SJCRH30 (cell line): ENCODE measurements at regions not wholly inside any gene's neighbourhood (a gene's known extent, or its start where the extent isn't known, plus 50 kb on each side); places are given as distances from the start of the nearest gene placed in this dataset.
"Not testable (repeated sequence)": the region's sequence is repeated elsewhere in the genome, so short reads cannot be mapped to it uniquely, and the experiment has no call there.

Experiments
- DNase-seq, 2 experiments: peaks; one replicate each; pipeline ENCODE4 v3.0.0-alpha.2; 2015 to 2020
- H3K27ac ChIP-seq: fragments of 250-450 bp; sonication (Bioruptor Pico); 2 replicates; pipeline ENCODE4 v1.5.1; 2020; ENCODE audit warnings: mild to moderate bottlenecking, moderate library complexity
- H3K27me3 ChIP-seq: fragments of 250-450 bp; sonication (Bioruptor Pico); 2 replicates; pipeline ENCODE4 v1.5.1; 2020; ENCODE audit warnings: mild to moderate bottlenecking, moderate library complexity
- H3K36me3 ChIP-seq: fragments of 250-450 bp; sonication (Bioruptor Pico); 2 replicates; pipeline ENCODE4 v1.5.1; 2020; ENCODE audit warnings: mild to moderate bottlenecking, moderate library complexity
- H3K4me1 ChIP-seq: fragments of 250-450 bp; sonication (Bioruptor Pico); 2 replicates; pipeline ENCODE4 v1.5.1; 2020; ENCODE audit warnings: mild to moderate bottlenecking, moderate library complexity
- H3K4me3 ChIP-seq: fragments of 250-450 bp; sonication (Bioruptor Pico); 2 replicates; pipeline ENCODE4 v1.5.1; 2020; ENCODE audit warnings: mild to moderate bottlenecking, moderate library complexity
- H3K9me3 ChIP-seq: fragments of 250-450 bp; sonication (Bioruptor Pico); replicated peaks from 2 replicates; pipeline ENCODE4 v1.5.1; 2020; ENCODE audit warnings: mild to moderate bottlenecking, moderate library complexity

DNA sequence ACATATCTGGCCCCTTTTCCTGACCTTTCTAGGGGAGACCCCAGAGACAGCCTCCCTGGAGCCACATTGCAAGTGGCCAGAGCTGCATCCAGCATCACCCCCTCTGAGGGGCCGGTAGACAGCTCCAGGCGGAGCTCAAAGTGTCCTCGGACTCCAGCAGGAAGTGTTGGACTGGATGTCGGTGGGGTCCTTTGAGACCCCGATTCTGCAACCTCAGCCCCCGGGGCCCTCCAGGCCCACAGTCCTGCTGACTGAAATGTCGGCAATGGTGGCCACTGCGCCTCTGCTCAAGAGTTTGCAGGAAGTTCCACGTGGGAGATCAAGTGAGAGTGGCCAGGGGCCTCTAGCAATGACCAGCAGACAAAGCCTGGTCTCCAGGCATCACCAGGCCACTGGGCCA is 115.9 kb upstream of the FOXD4L5 start:
- H3K36me3 ChIP-seq, result no peaks in the 10 kb centered on the region

DNA sequence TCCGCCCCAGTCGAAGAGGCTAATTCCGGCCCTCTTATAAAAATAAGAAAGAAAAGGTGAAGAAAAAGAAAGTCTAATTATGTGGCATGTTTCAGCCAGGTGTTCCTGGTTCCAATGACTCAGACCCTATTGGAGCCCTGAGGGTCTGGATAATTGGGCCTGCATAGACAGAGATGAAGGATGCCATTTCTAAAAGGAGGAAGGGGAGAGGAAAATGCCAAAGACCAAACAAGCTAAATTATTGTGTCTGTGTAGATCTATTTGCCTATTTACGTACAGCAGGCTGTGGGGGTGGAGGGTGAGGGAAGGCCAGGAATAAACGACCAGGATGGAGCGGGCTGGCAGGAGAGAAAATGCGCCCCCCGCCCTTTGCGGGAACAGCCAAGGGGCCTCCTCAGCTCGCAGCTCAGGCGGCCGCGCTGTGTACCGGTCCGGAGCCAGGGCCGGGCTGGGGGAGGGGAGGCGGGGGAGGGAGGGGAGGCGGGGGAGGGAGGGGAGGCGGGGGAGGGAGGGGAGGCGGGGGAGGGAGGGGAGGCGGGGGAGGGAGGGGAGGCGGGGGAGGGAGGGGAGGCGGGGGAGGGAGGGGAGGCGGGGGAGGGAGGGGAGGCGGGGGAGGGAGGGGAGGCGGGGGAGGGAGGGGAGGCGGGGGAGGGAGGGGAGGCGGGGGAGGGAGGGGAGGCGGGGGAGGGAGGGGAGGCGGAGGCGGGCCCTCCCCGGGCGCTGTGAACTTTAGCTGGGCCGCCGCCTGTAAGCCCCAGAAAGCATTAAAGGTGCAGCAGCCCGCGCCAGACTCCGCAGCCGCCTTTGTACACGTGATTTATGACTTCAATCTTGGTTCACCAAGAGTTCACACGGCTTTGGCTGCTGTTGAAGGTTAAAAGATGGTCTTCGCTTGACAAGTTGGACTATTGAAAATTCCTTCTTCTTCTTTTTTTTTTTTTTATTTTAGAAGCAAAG is 113.0 kb upstream of the FOXD4L5 start:
- not testable (repeated sequence) for H3K4me1 ChIP-seq, H3K27ac ChIP-seq, DNase-seq

More for the DNA sequence above, 115.9 kb upstream of the FOXD4L5 start:
- Histone ChIP-seq H3K27me3 (peaks cover 15% of the 10 kb centered on the region; the same call in 1 of the 2 replicates), H3K27ac (no peak overlapping the region), H3K4me3 (no peak overlapping the region), H3K4me1 (no peaks in the 10 kb centered on the region), H3K9me3 (no peaks in the 10 kb centered on the region)
- DNase-seq, result no peak

DNA sequence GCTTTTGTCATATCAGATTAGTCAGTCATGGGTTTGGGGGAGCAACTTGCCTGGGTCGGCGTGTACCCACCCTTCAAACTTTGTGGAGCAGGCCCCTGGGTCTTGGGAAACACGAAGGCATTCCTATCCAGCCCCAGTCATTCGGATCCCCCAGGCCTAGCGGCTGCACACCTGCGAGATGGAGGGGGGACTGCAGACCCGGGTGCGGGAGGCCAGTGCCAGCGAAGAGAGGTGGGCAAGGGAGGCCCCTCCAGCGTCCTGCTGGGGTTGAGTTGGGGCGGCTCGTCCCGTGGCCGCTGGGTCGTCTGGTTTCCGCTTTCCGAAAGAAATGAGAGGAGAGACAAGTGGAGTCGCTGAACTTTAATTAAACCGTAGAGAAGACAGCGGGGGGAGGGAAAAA is 112.2 kb upstream of the FOXD4L5 start:
- not testable (repeated sequence) for DNase-seq, H3K4me1 ChIP-seq, H3K36me3 ChIP-seq, H3K27ac ChIP-seq, H3K27me3 ChIP-seq, H3K9me3 ChIP-seq, H3K4me3 ChIP-seq

More for the DNA sequence above, 113.0 kb upstream of the FOXD4L5 start:
- not testable (repeated sequence) for H3K9me3 ChIP-seq, H3K36me3 ChIP-seq, H3K27me3 ChIP-seq, H3K4me3 ChIP-seq

DNA sequence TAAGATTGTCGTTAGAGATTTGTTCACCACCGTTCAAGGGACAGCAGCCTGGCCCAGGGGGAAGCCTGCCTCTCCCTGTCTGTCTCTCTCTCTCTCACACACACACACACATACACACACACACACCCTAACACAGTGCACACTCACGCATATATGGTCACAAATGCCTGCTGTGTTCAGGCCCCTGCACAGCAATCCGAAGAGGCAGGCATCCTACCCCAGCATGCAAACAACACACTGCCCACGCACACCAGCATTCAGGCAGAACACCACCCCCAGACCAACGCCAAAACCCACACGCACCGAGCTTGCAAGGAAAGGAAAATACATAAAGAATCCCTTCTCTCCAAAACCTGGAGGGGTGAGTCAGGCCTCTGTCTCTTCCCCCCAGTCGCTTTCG is 111.6 kb upstream of the FOXD4L5 start:
- not testable (repeated sequence) for H3K4me1 ChIP-seq, H3K27me3 ChIP-seq, H3K4me3 ChIP-seq, H3K27ac ChIP-seq, DNase-seq, H3K36me3 ChIP-seq, H3K9me3 ChIP-seq

DNA sequence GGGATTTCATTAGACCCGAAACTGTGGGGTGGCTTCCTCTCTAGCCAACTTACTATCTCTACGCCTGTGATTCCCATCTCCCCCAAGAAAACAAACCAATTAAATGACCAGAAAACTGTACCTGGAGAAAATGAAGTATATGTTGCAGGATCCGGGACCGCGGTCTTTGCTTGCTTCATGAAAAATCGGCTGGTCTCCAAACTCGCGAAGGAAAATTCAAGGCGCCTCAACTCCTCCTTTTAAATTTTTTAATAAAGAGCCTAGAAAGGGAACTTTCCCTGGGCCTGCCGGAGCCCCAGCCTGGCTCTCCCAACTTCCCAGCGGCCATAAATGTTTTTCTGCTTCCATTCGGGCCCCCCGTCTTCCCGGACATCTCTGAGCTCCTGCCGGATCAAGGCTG is 110.8 kb upstream of the FOXD4L5 start:
- H3K4me1 ChIP-seq, H3K4me3 ChIP-seq, DNase-seq, H3K36me3 ChIP-seq, H3K9me3 ChIP-seq, H3K27me3 ChIP-seq, H3K27ac ChIP-seq: not testable (repeated sequence)

DNA sequence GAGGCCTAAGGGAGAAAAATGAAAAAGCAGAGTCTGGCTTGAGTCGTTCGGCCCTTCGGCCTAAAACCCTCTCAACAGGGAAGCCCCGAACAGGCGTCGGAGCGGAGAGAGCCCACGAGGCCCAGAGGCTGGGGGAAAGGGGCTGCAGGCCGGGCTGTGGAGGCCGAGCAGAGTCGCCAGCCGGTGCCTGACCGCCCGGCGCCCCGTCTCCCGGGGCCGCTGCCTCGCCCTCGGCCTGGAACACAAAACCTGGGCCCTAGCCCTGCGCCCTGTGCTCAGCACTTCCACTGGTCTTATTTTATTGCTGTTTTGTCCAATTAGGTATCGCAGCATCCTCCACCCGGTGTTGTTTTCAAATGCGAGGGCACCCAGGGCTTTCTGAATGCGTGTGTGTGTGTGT is 110.1 kb upstream of the FOXD4L5 start:
- not testable (repeated sequence) for H3K4me3 ChIP-seq, H3K9me3 ChIP-seq, H3K4me1 ChIP-seq, H3K36me3 ChIP-seq, H3K27ac ChIP-seq, DNase-seq, H3K27me3 ChIP-seq

DNA sequence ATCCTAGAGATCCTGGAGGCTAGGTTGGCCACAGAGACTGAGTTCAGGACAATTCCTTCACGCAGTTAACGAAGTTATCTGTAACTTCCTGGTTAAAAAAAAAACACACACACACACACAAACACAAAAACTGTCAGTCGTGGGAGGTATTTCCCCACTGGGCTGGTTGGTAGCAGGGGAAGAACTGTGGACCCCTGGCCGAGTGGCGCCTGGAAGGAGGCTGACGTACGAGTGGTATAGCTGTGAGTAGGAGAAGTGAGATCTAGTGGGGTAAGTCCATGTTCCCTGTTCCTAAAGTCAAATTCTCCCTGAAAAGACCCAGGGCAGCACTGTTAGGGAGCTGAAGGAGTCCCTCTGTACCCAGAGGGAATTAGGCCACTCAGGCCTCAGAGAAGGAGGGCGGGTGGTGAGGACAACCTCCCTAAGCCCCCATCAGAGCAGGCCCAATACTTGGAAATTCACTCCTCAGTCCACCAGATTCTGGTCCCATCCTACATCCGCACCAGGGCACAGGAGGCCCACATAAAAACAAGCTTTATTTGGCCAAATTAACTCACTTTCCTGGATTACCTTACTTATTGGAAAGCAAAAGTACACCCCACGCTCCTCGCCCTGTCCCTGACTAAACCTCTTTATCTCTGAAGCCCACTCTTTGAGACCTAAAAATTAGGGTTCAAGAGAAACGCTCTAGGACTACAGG is 108.3 kb upstream of the FOXD4L5 start:
- not testable (repeated sequence) for H3K9me3 ChIP-seq, H3K27me3 ChIP-seq, H3K4me3 ChIP-seq, H3K4me1 ChIP-seq, H3K36me3 ChIP-seq, H3K27ac ChIP-seq, DNase-seq

DNA sequence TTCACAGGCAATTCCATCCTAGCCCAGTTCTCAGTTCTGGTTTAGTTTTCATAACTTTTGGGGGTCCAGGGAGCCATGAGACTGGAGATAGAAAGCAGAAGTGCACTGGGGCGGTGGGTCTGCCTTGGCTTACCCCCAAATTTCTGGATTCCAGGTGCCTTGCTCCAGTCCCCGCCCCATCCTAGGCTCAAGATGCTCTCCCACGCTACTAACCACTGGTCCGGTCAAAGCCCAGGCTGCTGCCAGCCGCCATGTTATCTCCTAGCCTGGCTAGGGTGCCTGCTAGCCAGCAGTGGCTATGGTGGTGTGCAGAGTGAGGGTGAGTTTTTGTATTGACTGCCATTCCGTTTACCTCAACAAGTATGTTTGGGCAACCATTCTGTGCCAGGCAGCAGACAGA is 107.6 kb upstream of the FOXD4L5 start:
- not testable (repeated sequence) for H3K27ac ChIP-seq, H3K4me3 ChIP-seq, H3K36me3 ChIP-seq, H3K27me3 ChIP-seq, H3K9me3 ChIP-seq, H3K4me1 ChIP-seq, DNase-seq

DNA sequence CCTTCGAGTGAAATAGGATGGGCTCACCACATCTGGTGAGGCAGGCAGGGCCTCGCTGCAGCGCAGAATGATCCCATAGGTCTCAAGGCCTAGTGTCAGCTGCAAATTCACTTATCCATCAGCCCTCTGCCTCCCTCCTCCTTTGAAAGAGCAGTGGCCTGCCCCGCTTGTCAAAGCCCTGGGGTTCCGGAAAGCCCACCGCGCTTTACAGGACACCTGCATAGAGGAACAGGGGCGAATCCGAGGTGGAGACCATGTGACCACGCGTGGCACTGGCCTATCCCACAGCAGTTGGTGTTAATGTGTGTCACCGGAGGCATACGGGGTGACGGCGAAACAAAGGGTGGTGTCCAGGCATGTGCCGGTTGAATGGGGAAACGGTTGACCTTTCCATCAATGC is 104.7 kb upstream of the FOXD4L5 start:
- H3K27ac ChIP-seq, H3K27me3 ChIP-seq, H3K9me3 ChIP-seq, H3K36me3 ChIP-seq, DNase-seq, H3K4me1 ChIP-seq, H3K4me3 ChIP-seq: not testable (repeated sequence)

DNA sequence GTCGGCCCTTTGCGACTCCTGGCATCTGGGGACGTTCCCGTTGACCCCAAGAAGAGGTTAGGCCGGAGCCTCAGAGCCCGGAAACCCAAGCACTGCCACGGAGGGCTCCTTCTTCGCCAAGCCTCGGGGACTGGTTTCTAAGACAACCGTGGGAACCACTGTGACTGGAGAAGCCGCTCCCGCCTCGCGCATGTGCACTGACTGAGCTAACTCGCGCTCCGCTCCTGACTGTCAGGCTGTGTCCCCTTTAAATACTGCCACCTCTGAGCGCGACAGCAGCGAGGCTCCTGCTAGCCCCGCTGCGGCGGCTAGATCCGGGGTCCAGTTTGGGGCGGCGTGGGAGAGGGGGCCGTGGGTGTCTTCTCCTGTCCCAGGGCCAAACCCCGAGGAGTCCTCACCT is 104.2 kb upstream of the FOXD4L5 start:
- not testable (repeated sequence) for H3K4me1 ChIP-seq, H3K36me3 ChIP-seq, H3K27ac ChIP-seq, DNase-seq, H3K27me3 ChIP-seq, H3K9me3 ChIP-seq, H3K4me3 ChIP-seq

DNA sequence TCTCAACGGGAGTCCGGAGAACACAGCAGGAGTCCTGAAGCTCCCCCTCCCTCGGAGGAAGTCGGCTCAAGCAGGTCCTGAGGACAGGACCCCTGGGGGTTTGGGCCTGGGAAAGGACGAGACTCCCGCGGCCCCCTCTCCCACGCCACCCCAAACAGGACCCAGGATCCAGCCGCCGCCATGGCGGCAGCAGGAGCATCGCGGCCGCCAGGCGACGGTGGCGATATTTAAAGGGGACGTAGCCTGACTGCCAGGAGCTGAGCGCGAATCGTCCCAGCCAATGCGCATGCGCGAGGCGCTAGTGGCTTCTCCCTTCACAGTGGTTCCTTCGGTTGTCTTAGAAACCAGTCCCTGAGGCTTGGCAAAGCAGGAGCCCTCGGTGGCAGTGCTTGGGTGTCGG is 101.7 kb upstream of the FOXD4L5 start:
- not testable (repeated sequence) for H3K4me3 ChIP-seq, H3K27ac ChIP-seq, H3K36me3 ChIP-seq, H3K27me3 ChIP-seq, H3K9me3 ChIP-seq, H3K4me1 ChIP-seq
- DNase-seq, result peak; percentile 66 to 76

DNA sequence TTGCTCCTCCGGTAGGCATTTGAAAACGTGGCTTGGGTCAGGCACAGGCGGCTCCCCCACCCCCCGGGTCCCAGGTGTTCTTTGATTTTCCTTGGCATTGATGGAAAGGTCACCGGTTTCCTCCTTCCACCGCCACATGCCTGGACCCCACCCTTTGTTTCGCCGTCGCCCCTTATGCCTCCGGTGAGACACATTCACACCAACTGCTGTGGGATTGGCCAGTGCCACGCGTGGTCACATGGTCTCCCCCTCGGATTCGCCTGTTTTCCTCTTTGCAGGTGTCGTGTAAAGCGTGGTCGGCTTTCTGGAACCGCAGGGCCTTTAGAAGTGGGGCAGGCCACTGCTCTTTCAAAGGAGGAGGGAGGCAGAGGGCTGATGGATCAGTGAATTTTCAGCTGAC is 101.2 kb upstream of the FOXD4L5 start:
- not testable (repeated sequence) for H3K27ac ChIP-seq, H3K4me3 ChIP-seq, H3K9me3 ChIP-seq, H3K36me3 ChIP-seq, H3K27me3 ChIP-seq, H3K4me1 ChIP-seq, DNase-seq

DNA sequence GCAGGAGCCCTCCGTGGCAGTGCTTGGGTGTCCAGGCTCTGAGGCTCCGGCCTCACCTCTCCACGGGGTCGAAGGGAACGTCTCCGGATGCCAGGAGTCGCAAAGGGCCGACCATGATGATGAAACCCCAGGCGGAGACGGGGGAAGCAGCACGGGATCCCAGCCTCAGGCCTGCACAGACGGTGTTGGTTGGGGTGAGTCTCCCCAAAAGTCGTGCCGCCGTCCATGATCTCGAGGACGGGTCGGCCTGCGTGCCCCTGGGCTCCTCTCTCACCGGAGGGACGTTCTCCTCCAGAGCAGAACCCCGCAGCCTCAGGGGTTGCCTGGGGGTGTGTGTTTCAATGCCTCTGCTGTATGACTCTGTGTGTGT is 100.6 kb upstream of the FOXD4L5 start:
- not testable (repeated sequence) for H3K27ac ChIP-seq, H3K27me3 ChIP-seq, H3K36me3 ChIP-seq, H3K9me3 ChIP-seq, H3K4me3 ChIP-seq, H3K4me1 ChIP-seq, DNase-seq

DNA sequence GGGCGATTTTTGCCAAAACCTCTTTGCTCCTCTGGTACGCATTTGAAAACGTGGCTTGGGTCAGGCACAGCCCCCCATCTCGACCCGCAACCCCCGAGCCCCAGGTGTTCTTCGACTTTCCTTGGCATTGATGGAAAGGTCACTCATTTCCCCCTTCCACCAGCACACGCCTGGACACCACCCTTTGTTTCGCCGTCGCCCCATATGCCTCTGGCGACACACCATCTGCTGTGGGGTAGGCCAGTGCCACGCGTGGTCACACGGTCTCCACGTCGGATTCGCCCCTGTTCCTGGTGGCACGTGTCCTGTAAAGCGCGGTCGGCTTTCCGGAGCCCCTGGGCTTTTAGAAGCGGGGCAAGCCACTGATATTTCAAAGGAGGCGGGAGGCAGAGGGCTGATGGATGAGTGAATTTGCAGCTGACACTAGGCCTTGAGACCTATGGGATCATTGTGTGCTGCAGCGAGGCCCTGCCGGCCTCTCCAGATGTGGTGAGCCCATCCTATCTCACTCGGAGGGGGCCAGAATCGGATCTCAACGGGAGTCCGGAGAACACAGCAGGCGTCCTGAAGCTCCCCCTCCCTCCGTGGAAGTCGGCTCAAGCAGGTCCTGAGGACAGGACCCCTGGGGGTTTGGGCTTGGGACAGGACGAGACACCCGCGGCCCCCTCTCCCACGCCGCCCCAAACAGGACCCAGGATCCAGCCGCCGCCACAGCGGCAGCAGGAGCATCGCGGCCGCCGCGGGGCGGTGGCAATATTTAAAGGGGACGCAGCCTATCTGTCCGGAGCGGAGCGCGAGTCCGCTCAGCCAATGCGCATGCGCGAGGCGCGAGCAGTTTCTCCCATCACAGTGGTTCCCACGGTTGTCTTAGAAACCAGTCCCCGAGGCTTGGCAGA is 100.0 kb upstream of the FOXD4L5 start:
- not testable (repeated sequence) for H3K27me3 ChIP-seq, DNase-seq, H3K27ac ChIP-seq, H3K4me3 ChIP-seq, H3K36me3 ChIP-seq, H3K4me1 ChIP-seq, H3K9me3 ChIP-seq

DNA sequence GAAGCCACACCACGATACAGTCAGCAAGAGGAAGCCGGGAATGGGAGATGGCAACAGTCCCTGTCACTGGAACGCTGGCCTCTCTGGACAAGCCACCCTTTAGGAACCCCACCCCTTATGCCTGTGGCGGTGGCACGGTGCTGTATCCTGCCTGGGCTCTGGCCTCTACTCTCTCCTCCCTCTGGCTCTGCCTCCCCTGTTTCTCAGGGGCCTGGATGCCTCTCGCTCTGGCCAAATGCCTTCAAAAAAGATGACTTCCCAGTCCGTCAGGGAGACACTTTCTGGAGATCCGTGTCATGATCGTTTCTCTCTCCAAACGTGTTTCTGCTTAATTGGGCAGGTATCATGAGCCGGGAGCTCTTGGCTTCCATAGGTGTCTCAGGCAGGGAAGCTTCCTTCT is 99.1 kb upstream of the FOXD4L5 start:
- not testable (repeated sequence) for H3K27me3 ChIP-seq, DNase-seq, H3K36me3 ChIP-seq, H3K9me3 ChIP-seq, H3K27ac ChIP-seq, H3K4me3 ChIP-seq, H3K4me1 ChIP-seq
